Mesenchymal stem cell (in vitro differentiated cells and primary cell): ENCODE measurements at regions not wholly inside any gene's neighbourhood (a gene's known extent, or its start where the extent isn't known, plus 50 kb on each side); places are given as distances from the start of the nearest gene placed in this dataset.

Experiments used
- DNase-seq: peaks from one replicate; pipeline ENCODE4 v3.0.0-alpha.2; 2013
- H2AFZ ChIP-seq: one replicate; pipeline ENCODE4 v1.6.1; 2013; ENCODE audit warnings: low read depth, mild to moderate bottlenecking, control low read depth, inconsistent platforms, low read length, moderate library complexity
- H2AK5ac ChIP-seq: 2 replicates; pipeline ENCODE4 v1.6.1; 2013; ENCODE audit warnings: low read length, moderate library complexity, mild to moderate bottlenecking, inconsistent platforms; ENCODE audit not compliant: severe bottlenecking
- H2BK120ac ChIP-seq: one replicate; pipeline ENCODE4 v1.6.1; 2013; ENCODE audit warnings: low read depth, mild to moderate bottlenecking, inconsistent platforms, low read length, moderate library complexity
- H2BK12ac ChIP-seq, 2 experiments: one replicate each; pipeline ENCODE4 v1.6.1; 2013; ENCODE audit warnings: inconsistent platforms in 2 of 2, low read length in 2 of 2, mild to moderate bottlenecking in 2 of 2, moderate library complexity in 2 of 2, control low read depth in 1 of 2
- H2BK15ac ChIP-seq: one replicate; pipeline ENCODE4 v1.6.1; 2013; ENCODE audit warnings: mild to moderate bottlenecking, low read depth, inconsistent platforms; ENCODE audit not compliant: poor library complexity, severe bottlenecking
- H2BK5ac ChIP-seq: 2 replicates; pipeline ENCODE4 v1.6.1; 2013; ENCODE audit warnings: low read depth, mild to moderate bottlenecking, low read length, control low read depth, inconsistent platforms; ENCODE audit not compliant: poor library complexity, severe bottlenecking
- H3K14ac ChIP-seq, 2 experiments: one replicate each; pipeline ENCODE4 v1.6.1; 2013; ENCODE audit warnings: inconsistent platforms in 2 of 2, low read length in 2 of 2, control low read depth in 1 of 2, mild to moderate bottlenecking in 1 of 2, moderate library complexity in 1 of 2
- H3K18ac ChIP-seq, 2 experiments: one replicate each; pipeline ENCODE4 v1.6.1; 2013; ENCODE audit warnings: inconsistent platforms in 2 of 2, low read length in 2 of 2, control low read depth in 1 of 2, low read depth in 1 of 2, mild to moderate bottlenecking in 1 of 2
- H3K23ac ChIP-seq, 2 experiments: one replicate each; pipeline ENCODE4 v1.6.1; 2013; ENCODE audit warnings: inconsistent platforms in 2 of 2, low read length in 2 of 2, mild to moderate bottlenecking in 2 of 2, moderate library complexity in 2 of 2, control low read depth in 1 of 2
- H3K27ac ChIP-seq: 2 replicates; pipeline ENCODE4 v1.5.1; 2013; ENCODE audit warnings: mild to moderate bottlenecking, moderate library complexity, low read length, control low read depth, inconsistent platforms; ENCODE audit not compliant: poor library complexity, severe bottlenecking
- H3K27me3 ChIP-seq, 2 experiments: 2 replicates each; pipeline versions ENCODE4 v1.6.1 to v1.7.0; 2013; ENCODE audit warnings: low read length in 2 of 2, mild to moderate bottlenecking in 2 of 2, moderate library complexity in 2 of 2, control low read depth in 1 of 2, inconsistent platforms in 1 of 2; ENCODE audit not compliant: control insufficient read depth in 1 of 2, insufficient read depth in 1 of 2
- H3K36me3 ChIP-seq, 2 experiments: 2 replicates each; pipeline versions ENCODE4 v1.6.1 to v1.7.0; 2013; ENCODE audit warnings: low read length in 2 of 2, control low read depth in 1 of 2, inconsistent platforms in 1 of 2, low read depth in 1 of 2, mild to moderate bottlenecking in 1 of 2; ENCODE audit not compliant: insufficient read depth in 2 of 2, control insufficient read depth in 1 of 2
- H3K4ac ChIP-seq, 2 experiments: one replicate each; pipeline ENCODE4 v1.6.1; 2013; ENCODE audit warnings: inconsistent platforms in 2 of 2, low read length in 2 of 2, mild to moderate bottlenecking in 2 of 2, moderate library complexity in 2 of 2, control low read depth in 1 of 2, low read depth in 1 of 2
- H3K4me1 ChIP-seq: 2 replicates; pipeline ENCODE4 v1.6.1; 2013; ENCODE audit warnings: low read depth, low read length, control low read depth; ENCODE audit not compliant: control insufficient read depth, insufficient read depth
- H3K4me2 ChIP-seq: 2 replicates; pipeline ENCODE4 v1.6.1; 2013; ENCODE audit warnings: low read length, mild to moderate bottlenecking, inconsistent platforms; ENCODE audit not compliant: poor library complexity, severe bottlenecking
- H3K4me3 ChIP-seq, 2 experiments: 2 replicates each; pipeline versions ENCODE4 v1.5.1 to v1.7.0; 2013; ENCODE audit warnings: low read length in 2 of 2, mild to moderate bottlenecking in 2 of 2, control low read depth in 1 of 2, low read depth in 1 of 2; ENCODE audit not compliant: insufficient read depth in 1 of 2
- H3K79me1 ChIP-seq: replicated peaks from 2 replicates; pipeline ENCODE4 v1.6.1; 2013; ENCODE audit warnings: mild to moderate bottlenecking, control low read depth, low read length, inconsistent platforms; ENCODE audit not compliant: poor library complexity, severe bottlenecking
- H3K9ac ChIP-seq: 2 replicates; pipeline ENCODE4 v1.7.0; 2013; ENCODE audit warnings: mild to moderate bottlenecking, low read length, moderate library complexity
- H3K9me3 ChIP-seq: 2 replicates; pipeline ENCODE4 v1.7.0; 2013; ENCODE audit warnings: mild to moderate bottlenecking, low read length; ENCODE audit not compliant: control insufficient read depth
- H4K8ac ChIP-seq: one replicate; pipeline ENCODE4 v1.6.1; 2013; ENCODE audit warnings: inconsistent platforms, mild to moderate bottlenecking, low read length, moderate library complexity
- H4K91ac ChIP-seq: one replicate; pipeline ENCODE4 v1.6.1; 2013; ENCODE audit warnings: mild to moderate bottlenecking, low read length, inconsistent platforms
- WGBS: methylation state at CpG from one replicate; pipeline ENCODE4 v1.1.7; 2013; ENCODE audit warnings: mixed read lengths; 5-methylcytosine and 5-hydroxymethylcytosine counted together

GRCh38 chr2:173599821-173600359, 245.2 kb downstream of the CDCA7 start:
- WGBS: 74% methylated on average over 4 of the region's 5 CpGs
- Histone ChIP-seq H3K27ac (no peak overlapping the region), H4K91ac (no peak overlapping the region), H2BK15ac (no peak overlapping the region), H3K14ac (no peak overlapping the region), H2AFZ (no peak overlapping the region), H3K18ac (no peak overlapping the region), H2BK12ac (no peak overlapping the region), H3K27me3 (no peaks in the 10 kb centered on the region), H3K9ac (no peak overlapping the region), H3K4me1 (no peaks in the 10 kb centered on the region), H4K8ac (no peak overlapping the region), H3K4ac (no peak overlapping the region), H3K23ac (no peak overlapping the region), H2AK5ac (no peak overlapping the region), H3K79me1 (no peaks in the 10 kb centered on the region), H2BK5ac (no peak overlapping the region), H2BK120ac (no peak overlapping the region), H3K9me3 (no peaks in the 10 kb centered on the region), H3K4me3 (no peak overlapping the region), H3K4me2 (no peak overlapping the region), H3K36me3 (no peaks in the 10 kb centered on the region)
- no peak for DNase-seq

DNA sequence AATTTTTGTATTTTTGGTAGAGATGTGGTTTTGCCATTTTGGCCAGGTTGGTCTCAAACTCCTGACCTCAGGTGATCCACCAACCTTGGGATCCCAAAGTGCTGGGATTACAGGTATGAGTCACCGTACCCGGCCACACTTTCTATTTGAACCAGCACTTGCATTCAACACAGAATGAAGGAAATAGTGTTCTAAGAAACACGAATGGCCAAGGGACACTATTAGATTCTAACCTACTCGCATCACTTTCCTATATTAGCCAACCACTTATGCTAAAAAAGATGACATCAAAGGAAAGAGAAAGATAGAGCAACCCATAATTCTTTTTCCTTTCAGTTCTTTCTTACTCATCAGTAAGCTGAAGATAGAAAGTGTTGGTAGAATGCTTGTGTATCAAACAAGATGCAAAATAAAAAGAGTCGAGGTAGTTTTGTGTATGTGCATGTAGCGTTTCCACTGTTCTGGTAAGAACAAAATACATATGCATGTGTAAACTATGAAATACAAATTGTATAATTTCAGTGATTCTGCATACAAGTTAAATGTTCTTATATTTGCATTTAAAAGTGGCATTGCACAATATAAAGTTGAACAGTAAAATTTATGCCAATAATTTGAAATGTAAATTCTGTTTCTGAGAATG, 247.6 kb downstream of the CDCA7 start:
- H3K4me1 ChIP-seq: no peaks in the 10 kb centered on the region
- no peak overlapping the region for H4K8ac ChIP-seq
- no peak overlapping the region for H3K27ac ChIP-seq
- H2BK12ac ChIP-seq: no peak overlapping the region
- H3K4ac ChIP-seq: no peak overlapping the region
- no peak overlapping the region for H3K14ac ChIP-seq
- no peak overlapping the region for H3K4me3 ChIP-seq
- H3K36me3 ChIP-seq: no peaks in the 10 kb centered on the region
- no peaks in the 10 kb centered on the region for H3K27me3 ChIP-seq
- H3K4me2 ChIP-seq: no peak overlapping the region
- no peak overlapping the region for H2BK120ac ChIP-seq
- DNase-seq: no peak
- H3K9me3 ChIP-seq: no peaks in the 10 kb centered on the region
- H3K9ac ChIP-seq: no peak overlapping the region
- no peak overlapping the region for H2BK15ac ChIP-seq
- H2AK5ac ChIP-seq: no peak overlapping the region
- H2BK5ac ChIP-seq: no peak overlapping the region
- no peak overlapping the region for H2AFZ ChIP-seq
- 73% methylated on average over 5 of the region's 6 CpGs for WGBS
- H3K23ac ChIP-seq: no peak overlapping the region
- H3K18ac ChIP-seq: no peak overlapping the region
- H4K91ac ChIP-seq: no peak overlapping the region
- no peaks in the 10 kb centered on the region for H3K79me1 ChIP-seq

- H2AFZ ChIP-seq: no peak overlapping the region
- H4K91ac ChIP-seq: no peak overlapping the region
- no peaks in the 10 kb centered on the region for H3K4me1 ChIP-seq
- H2AK5ac ChIP-seq: no peak overlapping the region
- H3K79me1 ChIP-seq: no peaks in the 10 kb centered on the region
- H3K27me3 ChIP-seq: no peaks in the 10 kb centered on the region
- no peak overlapping the region for H3K9ac ChIP-seq
- H2BK120ac ChIP-seq: no peak overlapping the region
- H3K36me3 ChIP-seq: no peaks in the 10 kb centered on the region
- no peak overlapping the region for H2BK5ac ChIP-seq
- no peak overlapping the region for H2BK12ac ChIP-seq
- H3K14ac ChIP-seq: no peak overlapping the region
- H4K8ac ChIP-seq: no peak overlapping the region
- no peak overlapping the region for H3K4me3 ChIP-seq
- H3K27ac ChIP-seq: no peak overlapping the region
- no peaks in the 10 kb centered on the region for H3K9me3 ChIP-seq
- no peak overlapping the region for H3K18ac ChIP-seq
- WGBS: 14% methylated on average over 1 of the region's 1 CpG
- H3K4me2 ChIP-seq: no peak overlapping the region
- DNase-seq: no peak
- H3K4ac ChIP-seq: no peak overlapping the region
- H3K23ac ChIP-seq: no peak overlapping the region
- no peak overlapping the region for H2BK15ac ChIP-seq
Observed at GRCh38 chr2:173605994-173606393, 251.3 kb downstream of the CDCA7 start.

DNA sequence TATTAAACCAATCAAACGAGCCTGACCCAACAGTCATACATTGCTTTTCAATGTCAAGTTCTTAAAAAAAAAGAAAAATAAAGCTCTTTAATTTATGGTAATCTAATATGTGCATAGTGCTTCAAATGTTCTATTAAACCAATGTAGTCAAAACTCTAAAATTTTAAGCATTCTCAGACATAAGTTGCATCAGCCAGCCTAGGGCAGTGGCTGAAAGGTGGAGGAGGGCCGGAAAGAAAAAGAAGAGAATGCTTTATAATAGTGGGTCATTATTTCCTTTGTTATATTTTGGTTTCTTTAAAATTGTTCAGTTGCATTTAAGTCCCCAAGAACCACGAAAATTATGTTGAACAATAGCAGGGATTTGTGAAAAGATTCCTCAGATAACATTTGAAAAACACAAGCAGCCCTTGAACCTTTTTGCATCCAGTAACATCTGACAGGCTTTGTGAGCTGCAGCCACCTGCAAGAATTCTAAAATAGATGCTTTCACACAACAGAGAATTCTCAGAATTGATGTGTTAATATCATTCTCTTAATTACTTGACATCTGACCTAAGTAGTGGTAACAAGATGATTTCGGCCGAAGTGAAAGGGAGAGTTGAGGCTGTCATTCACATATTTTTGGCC, 252.1 kb downstream of the CDCA7 start:
- WGBS: 50% methylated on average over 2 of the region's 5 CpGs
- Histone ChIP-seq H2BK5ac (no peak overlapping the region), H3K4me1 (no peaks in the 10 kb centered on the region), H3K4me2 (no peak overlapping the region), H3K9ac (no peak overlapping the region), H2AFZ (no peak overlapping the region), H2AK5ac (no peak overlapping the region), H4K91ac (no peak overlapping the region), H3K36me3 (no peaks in the 10 kb centered on the region), H4K8ac (no peak overlapping the region), H3K27ac (no peak overlapping the region), H3K9me3 (no peaks in the 10 kb centered on the region), H2BK15ac (no peak overlapping the region), H3K23ac (no peak overlapping the region), H3K4me3 (no peak overlapping the region), H3K27me3 (peaks cover 0 to under 1% of the 10 kb centered on the region in 2 experiments), H2BK120ac (no peak overlapping the region), H3K4ac (no peak overlapping the region), H2BK12ac (no peak overlapping the region), H3K79me1 (no peaks in the 10 kb centered on the region), H3K18ac (no peak overlapping the region), H3K14ac (no peak overlapping the region)
- no peak for DNase-seq
